GM23338 (cell line): ENCODE measurements at regions not wholly inside any gene's neighbourhood (a gene's known extent, or its start where the extent isn't known, plus 50 kb on each side); places are given as distances from the start of the nearest gene placed in this dataset.

Experiments used
- EZH2 ChIP-seq: fragments of 200-600 bp; sonication (generic); IDR thresholded peaks from one replicate; pipeline ENCODE4 v1.8.0; 2017; ENCODE audit warnings: antibody characterized with exemption, mild to moderate bottlenecking, low read depth; ENCODE audit not compliant: unreplicated experiment
- JUNB ChIP-seq: IDR thresholded peaks from one replicate; pipeline ENCODE4 v1.6.1; 2016; ENCODE audit warnings: antibody characterized with exemption; ENCODE audit not compliant: unreplicated experiment
- POLR2AphosphoS5 ChIP-seq: IDR thresholded peaks from 2 replicates; pipeline ENCODE4 v1.6.1; 2016; ENCODE audit warnings: antibody characterized with exemption, low read depth
- TF ChIP-seq, protein P1 (sequence below), 2 experiments: fragments of 200-600 bp in 1 of 2; sonication (generic) in 1 of 2; conservative IDR thresholded peaks; 2 replicates each; pipeline versions ENCODE4 v1.5.1 to v1.6.1; 2016 to 2017; ENCODE audit warnings: antibody characterized with exemption in 2 of 2, low read depth in 2 of 2, mild to moderate bottlenecking in 2 of 2, moderate library complexity in 1 of 2

DNA sequence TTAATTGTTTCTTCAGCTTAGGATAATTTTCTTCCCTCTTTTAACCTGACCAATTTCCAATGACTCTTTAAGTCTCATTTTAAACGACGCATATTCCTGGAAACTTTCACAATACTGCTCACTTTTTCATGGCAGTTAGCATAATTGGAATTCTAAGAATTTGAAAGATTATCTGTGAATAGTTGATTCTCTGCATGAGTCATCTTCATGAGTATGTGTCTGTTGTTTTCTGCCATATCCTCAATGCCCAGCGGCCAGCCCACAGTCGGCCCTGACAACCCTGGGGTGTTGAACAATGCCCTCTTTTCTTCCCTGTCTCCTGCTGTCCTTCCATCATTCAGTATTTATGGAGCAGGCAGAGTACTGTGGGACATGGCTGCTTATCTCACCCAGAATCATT is 554.2 kb downstream of the CDH26 start:
- TF ChIP-seq, protein P1, sequence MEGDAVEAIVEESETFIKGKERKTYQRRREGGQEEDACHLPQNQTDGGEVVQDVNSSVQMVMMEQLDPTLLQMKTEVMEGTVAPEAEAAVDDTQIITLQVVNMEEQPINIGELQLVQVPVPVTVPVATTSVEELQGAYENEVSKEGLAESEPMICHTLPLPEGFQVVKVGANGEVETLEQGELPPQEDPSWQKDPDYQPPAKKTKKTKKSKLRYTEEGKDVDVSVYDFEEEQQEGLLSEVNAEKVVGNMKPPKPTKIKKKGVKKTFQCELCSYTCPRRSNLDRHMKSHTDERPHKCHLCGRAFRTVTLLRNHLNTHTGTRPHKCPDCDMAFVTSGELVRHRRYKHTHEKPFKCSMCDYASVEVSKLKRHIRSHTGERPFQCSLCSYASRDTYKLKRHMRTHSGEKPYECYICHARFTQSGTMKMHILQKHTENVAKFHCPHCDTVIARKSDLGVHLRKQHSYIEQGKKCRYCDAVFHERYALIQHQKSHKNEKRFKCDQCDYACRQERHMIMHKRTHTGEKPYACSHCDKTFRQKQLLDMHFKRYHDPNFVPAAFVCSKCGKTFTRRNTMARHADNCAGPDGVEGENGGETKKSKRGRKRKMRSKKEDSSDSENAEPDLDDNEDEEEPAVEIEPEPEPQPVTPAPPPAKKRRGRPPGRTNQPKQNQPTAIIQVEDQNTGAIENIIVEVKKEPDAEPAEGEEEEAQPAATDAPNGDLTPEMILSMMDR (conservative IDR thresholded peaks at IDR 0.05; ENCODE audit: low read depth in 2 of 2), result no peak
- TF ChIP-seq POLR2AphosphoS5 (no peak), JUNB (no peak), EZH2 (no peak)
